Bronchial epithelial cell (primary cell): ENCODE measurements at regions not wholly inside any gene's neighbourhood (a gene's known extent, or its start where the extent isn't known, plus 50 kb on each side); places are given as distances from the start of the nearest gene placed in this dataset.

Experiments used
- DNase-seq: peaks from one replicate; pipeline ENCODE4 v3.0.0-alpha.2; 2010; ENCODE audit warnings: low read depth
- FAIRE-seq: peaks from 2 replicates; lab custom pipeline; 2011; peaks lifted over from hg19 to GRCh38; lab: Jason Lieb, UNC
- H3K27me3 ChIP-seq: 2 replicates; pipeline ENCODE4 v1.5.1; 2011; ENCODE audit warnings: low read length; ENCODE audit not compliant: control insufficient read depth, insufficient read depth
- H3K36me3 ChIP-seq: 2 replicates; pipeline ENCODE4 v1.5.1; 2011; ENCODE audit warnings: low read length; ENCODE audit not compliant: control insufficient read depth, insufficient read depth
- H3K4me3 ChIP-seq: 2 replicates; pipeline ENCODE4 v1.5.1; 2011; ENCODE audit warnings: mild to moderate bottlenecking, low read depth, low read length, control low read depth
- CTCF ChIP-seq: IDR thresholded peaks from 2 replicates; pipeline ENCODE4 v1.5.1; 2011; ENCODE audit warnings: mild to moderate bottlenecking, moderate library complexity, low read length, control low read depth, inconsistent platforms; ENCODE audit not compliant: insufficient read depth, severe bottlenecking

DNA sequence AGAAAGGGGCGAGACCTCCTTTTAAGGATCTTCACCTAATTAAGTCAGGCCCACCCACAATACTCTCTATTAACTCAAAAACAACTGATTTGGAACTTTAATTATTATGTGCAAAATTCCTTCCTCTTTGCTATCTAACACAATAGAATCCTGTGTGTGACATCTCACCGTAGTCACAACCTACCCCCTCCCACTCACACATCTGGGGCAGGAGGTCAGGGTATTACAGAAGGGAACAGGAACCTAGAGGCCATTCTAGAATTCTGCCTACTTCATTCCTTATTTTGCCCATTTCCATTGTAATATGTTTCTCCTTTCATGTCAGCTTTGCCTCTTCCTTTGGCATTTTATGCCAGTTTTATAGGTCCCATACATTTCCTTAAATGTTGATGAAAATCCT is 829.3 kb upstream of the ID2 start:
- Histone ChIP-seq H3K27me3 (no peaks in the 10 kb centered on the region), H3K36me3 (no peaks in the 10 kb centered on the region), H3K4me3 (no peak overlapping the region)
- no peak for FAIRE-seq
- no peak for DNase-seq
- TF ChIP-seq CTCF, result no peak

GRCh38 chr2:7857904-7858303 is 824.0 kb upstream of the ID2 start:
- Histone ChIP-seq H3K27me3 (no peaks in the 10 kb centered on the region), H3K4me3 (no peak overlapping the region), H3K36me3 (no peaks in the 10 kb centered on the region)
- peak; percentile 97 for DNase-seq
- TF ChIP-seq CTCF, result no peak
- peak; percentile 72 for FAIRE-seq

GRCh38 chr2:7858624-7859023 is 823.2 kb upstream of the ID2 start:
- H3K36me3 ChIP-seq, result no peaks in the 10 kb centered on the region
- FAIRE-seq, result no peak

GRCh38 chr2:7860693-7861092 is 821.2 kb upstream of the ID2 start:
- FAIRE-seq (no peak), DNase-seq (peak; percentile 85)
- no peaks in the 10 kb centered on the region for H3K27me3 ChIP-seq
- no peak for TF ChIP-seq CTCF
- no peaks in the 10 kb centered on the region for H3K36me3 ChIP-seq
- H3K4me3 ChIP-seq, result no peak overlapping the region

More at GRCh38 chr2:7858624-7859023, 823.2 kb upstream of the ID2 start:
- TF ChIP-seq CTCF, result no peak
- no peaks in the 10 kb centered on the region for H3K27me3 ChIP-seq
- DNase-seq, result no peak
- H3K4me3 ChIP-seq, result no peak overlapping the region

- TF ChIP-seq CTCF, result no peak
- FAIRE-seq, result no peak
- Histone ChIP-seq H3K36me3 (no peaks in the 10 kb centered on the region), H3K4me3 (no peak overlapping the region), H3K27me3 (no peaks in the 10 kb centered on the region)
- DNase-seq, result no peak
These were observed 819.8 kb upstream of the ID2 start for GRCh38 chr2:7861910-7862702.

DNA sequence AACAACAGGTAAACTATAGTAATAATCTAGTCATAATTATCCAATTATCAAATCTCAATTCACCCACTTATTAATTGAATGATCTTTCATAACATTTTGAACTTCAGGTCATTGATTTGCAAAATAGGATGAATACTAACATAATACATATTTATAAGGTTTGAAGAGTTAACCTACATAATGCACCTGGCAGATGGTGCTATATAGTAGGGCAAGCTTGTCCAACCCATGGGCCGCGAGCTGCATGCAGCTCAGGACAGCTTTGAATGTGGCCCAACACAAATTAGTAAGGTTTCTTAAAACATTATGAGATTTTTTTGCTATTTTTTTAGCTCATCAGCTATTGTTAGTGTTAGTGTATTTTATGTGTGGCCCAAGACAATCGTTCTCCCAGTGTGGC is 815.8 kb upstream of the ID2 start:
- no peaks in the 10 kb centered on the region for H3K36me3 ChIP-seq
- no peak overlapping the region for H3K4me3 ChIP-seq
- no peak for DNase-seq
- no peaks in the 10 kb centered on the region for H3K27me3 ChIP-seq
- FAIRE-seq, result no peak
- no peak for TF ChIP-seq CTCF
